ENCODE measurements at regions not wholly inside any gene's neighbourhood (a gene's known extent, or its start where the extent isn't known, plus 50 kb on each side); places are given as distances from the start of the nearest gene placed in this dataset.

DNA sequence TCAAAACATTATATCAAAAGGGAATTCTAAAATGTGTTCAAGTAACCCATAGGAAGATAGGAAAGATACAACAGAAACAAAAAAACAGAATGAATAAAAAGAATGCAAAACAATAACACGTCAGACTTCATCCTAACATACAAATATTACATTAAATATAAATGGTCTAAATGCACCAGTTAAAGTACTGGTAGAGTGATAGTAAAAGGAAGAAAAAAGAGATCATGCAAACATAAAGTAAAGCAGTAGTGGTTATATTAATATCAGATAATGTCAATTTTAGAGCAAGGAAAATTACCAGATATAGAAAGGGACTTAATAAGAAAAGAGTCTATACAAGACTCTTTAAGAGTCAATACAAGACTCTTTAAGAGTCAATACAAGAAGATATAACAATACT is 755.7 kb downstream of the MCTP2 start:
- Histone ChIP-seq H2BK15ac (ENCODE audit: low read length) (no peak overlapping the region), H3K27me3 (replicated peaks in 1 of 4; ENCODE audit: control insufficient read depth in 3 of 4, extremely low read depth in 1 of 4, insufficient read depth in 3 of 4, low read length in 3 of 4) (no peaks in the 10 kb centered on the region), H3K4me3 (ENCODE audit: extremely low read depth in 1 of 4, insufficient read depth in 2 of 4, low read depth in 3 of 4, low read length in 4 of 4) (no peak overlapping the region), H3K23me2 (ENCODE audit: low read depth, low read length) (no peaks in the 10 kb centered on the region), H4K91ac (replicated peaks; ENCODE audit: insufficient read length, low read length) (no peak overlapping the region), H3K36me3 (ENCODE audit: control insufficient read depth in 2 of 4, insufficient read depth in 4 of 4, low read length in 3 of 4) (no peaks in the 10 kb centered on the region), H2BK20ac (ENCODE audit: low read length) (no peak overlapping the region), H3K4ac (replicated peaks; ENCODE audit: insufficient read length, low read depth, low read length) (no peak overlapping the region), H3K14ac (ENCODE audit: insufficient read length) (no peak overlapping the region), H4K20me1 (replicated peaks in 1 of 2; ENCODE audit: control insufficient read depth in 1 of 2, insufficient read depth in 2 of 2, low read length in 2 of 2) (no peaks in the 10 kb centered on the region), H3K56ac (replicated peaks; ENCODE audit: insufficient read length, low read depth, low read length) (no peak overlapping the region), H2BK5ac (ENCODE audit: low read depth, low read length) (no peak overlapping the region), H2AK5ac (ENCODE audit: low read depth, low read length) (no peak overlapping the region), H3K9me3 (ENCODE audit: insufficient read depth in 2 of 2, low read depth in 1 of 2, low read length in 1 of 2) (no peaks in the 10 kb centered on the region; a peak in 1 of 4 replicates), H2BK12ac (ENCODE audit: low read depth, low read length) (no peak overlapping the region), H3K27ac (ENCODE audit: low read depth, low read length) (no peak overlapping the region), H4K8ac (ENCODE audit: extremely low read depth, insufficient read depth, low read length) (no peak overlapping the region), H3K23ac (ENCODE audit: insufficient read length) (no peak overlapping the region), H3K4me1 (replicated peaks in 1 of 4; ENCODE audit: control insufficient read depth in 3 of 4, insufficient read depth in 4 of 4, low read length in 3 of 4) (no peaks in the 10 kb centered on the region), H3K18ac (ENCODE audit: extremely low read depth, low read length) (no peak overlapping the region), H4K5ac (ENCODE audit: insufficient read length, low read depth, low read length) (no peak overlapping the region), H2AFZ (ENCODE audit: low read length) (no peak overlapping the region), H3K79me2 (ENCODE audit: control insufficient read depth in 1 of 2, insufficient read depth in 2 of 2, low read length in 2 of 2) (no peaks in the 10 kb centered on the region), H3K9ac (replicated peaks in 1 of 4; ENCODE audit: extremely low read depth in 1 of 4, low read depth in 3 of 4, low read length in 3 of 4) (no peak overlapping the region), H3K79me1 (ENCODE audit: low read depth, low read length) (no peaks in the 10 kb centered on the region), H3K4me2 (ENCODE audit: insufficient read depth in 1 of 2, low read depth in 2 of 2, low read length in 2 of 2) (no peak overlapping the region), H2BK120ac (replicated peaks; ENCODE audit: low read depth, low read length) (no peak overlapping the region)
- FAIRE-seq (no peak), DNase-seq (ENCODE audit: low read depth in 1 of 2, low spot score in 2 of 2) (no peak)
- ChIA-PET POLR2A (ENCODE audit: partially characterized antibody) (no interaction called here), CTCF (ENCODE audit: partially characterized antibody) (no interaction called here)
- 95% methylated on average over 1 of the region's 1 CpG; no CpG with 5 or more reads in 1 of the 2 experiments for WGBS, 2 experiments (ENCODE audit: extremely low coverage in 1 of 2, insufficient coverage in 1 of 2, insufficient read length in 1 of 2, insufficient replicate concordance in 2 of 2, low coverage in 1 of 2, low lambda C conversion rate in 2 of 2, missing lambda C conversion rate in 1 of 2)
- TF ChIP-seq NANOG (IDR thresholded peaks at IDR 0.05; ENCODE audit: insufficient read depth, low read depth, low read length, poor library complexity, severe bottlenecking) (no peak), TBP (IDR thresholded peaks at IDR 0.05; ENCODE audit: low read depth, low read length) (no peak), USF2 (IDR thresholded peaks at IDR 0.05; ENCODE audit: low read length) (no peak), BACH1 (IDR thresholded peaks at IDR 0.05; ENCODE audit: low read length) (no peak)

Measured in H1 (cell line).